Left lung (tissue), 4 donors: ENCODE measurements at regions not wholly inside any gene's neighbourhood (a gene's known extent, or its start where the extent isn't known, plus 50 kb on each side); places are given as distances from the start of the nearest gene placed in this dataset.

Experiments used
- ATAC-seq: fragments of 200-7000 bp; cut with Tn5 transposase; one replicate; pipeline ENCODE4 v1.9.1; 2020; ENCODE audit warnings: moderate library complexity
- DNase-seq, 4 donors: peaks; one replicate each; pipeline ENCODE4 v3.0.0-alpha.2; 2013 to 2020
- H3K27ac ChIP-seq, 2 donors: fragments of 200-600 bp; sonication (generic) in 1 of 2; one replicate each; pipeline versions ENCODE4 v1.5.0 to v1.8.0; 2020 to 2021
- H3K27me3 ChIP-seq, 2 donors: fragments of 200-600 bp; sonication (generic) in 1 of 2; one replicate each; pipeline versions ENCODE4 v1.5.0 to v1.8.0; 2020 to 2021
- H3K36me3 ChIP-seq, 2 donors: fragments of 200-600 bp; sonication (generic) in 1 of 2; one replicate each; pipeline versions ENCODE4 v1.5.0 to v1.8.0; 2020 to 2021
- H3K4me1 ChIP-seq, 2 donors: fragments of 200-600 bp; one replicate each; pipeline ENCODE4 v1.8.0; 2021
- H3K4me3 ChIP-seq, 2 donors: fragments of 200-600 bp; sonication (generic) in 1 of 2; one replicate each; pipeline versions ENCODE4 v1.5.0 to v1.8.0; 2020 to 2021; ENCODE audit warnings: mild to moderate bottlenecking in 1 of 2
- H3K9me3 ChIP-seq, 2 donors: fragments of 200-600 bp; sonication (generic) in 1 of 2; one replicate each; pipeline versions ENCODE4 v1.5.0 to v1.8.0; 2020 to 2021
- CTCF ChIP-seq, 2 donors: fragments of 200-600 bp; sonication (generic) in 1 of 2; IDR thresholded peaks; one replicate each; pipeline versions ENCODE4 v1.5.0 to v1.8.0; 2021; ENCODE audit warnings: antibody characterized with exemption in 2 of 2
- intact Hi-C, 2 donors: fragments of 100-400 bp; cut with DNase I; formaldehyde crosslinking; loops; one replicate each; pipeline versions ENCODE4 v1.11.2 to v1.14.2; 2022
- donor health status: DM: no; HTN: yes; CAD: no.
- donor health status: DM: no; HTN: no; CAD: no.

GRCh38 chr1:105210747-105211146 is 1461.0 kb downstream of the AMY1C start:
- Histone ChIP-seq H3K27me3 (no peaks in the 10 kb centered on the region), H3K4me1 (no peaks in the 10 kb centered on the region), H3K27ac (no peak overlapping the region), H3K9me3 (peaks cover 0 to 12% of the 10 kb centered on the region in 2 donors), H3K4me3 (no peak overlapping the region), H3K36me3 (no peaks in the 10 kb centered on the region)
- no peak for TF ChIP-seq CTCF (IDR thresholded peaks at IDR 0.05)
- ATAC-seq (no peak), DNase-seq (no peak)
- intact Hi-C loops: no loop called here

- no peaks in the 10 kb centered on the region for H3K36me3 ChIP-seq
- H3K27me3 ChIP-seq: no peaks in the 10 kb centered on the region
- no peak overlapping the region for H3K4me3 ChIP-seq
- intact Hi-C loops: no loop called here
- H3K27ac ChIP-seq: no peak overlapping the region
- ATAC-seq (no peak), DNase-seq (no peak)
- no peaks in the 10 kb centered on the region for H3K4me1 ChIP-seq
- peaks cover 0 to 17% of the 10 kb centered on the region in 2 donors for H3K9me3 ChIP-seq
- TF ChIP-seq CTCF (IDR thresholded peaks at IDR 0.05): no peak
Measured at GRCh38 chr1:105231378-105231777, 1481.7 kb downstream of the AMY1C start.

- TF ChIP-seq CTCF (IDR thresholded peaks at IDR 0.05): no peak
- DNase-seq: no peak
- no peaks in the 10 kb centered on the region for H3K27me3 ChIP-seq
- ATAC-seq: no peak
- no peaks in the 10 kb centered on the region for H3K36me3 ChIP-seq
- H3K4me1 ChIP-seq: no peaks in the 10 kb centered on the region
- H3K9me3 ChIP-seq: peaks cover 0 to 4% of the 10 kb centered on the region in 2 donors
- H3K4me3 ChIP-seq: no peak overlapping the region
- H3K27ac ChIP-seq: no peak overlapping the region
- intact Hi-C loops: no loop called here
Measured at GRCh38 chr1:105243411-105243810, 1493.7 kb downstream of the AMY1C start.

DNA sequence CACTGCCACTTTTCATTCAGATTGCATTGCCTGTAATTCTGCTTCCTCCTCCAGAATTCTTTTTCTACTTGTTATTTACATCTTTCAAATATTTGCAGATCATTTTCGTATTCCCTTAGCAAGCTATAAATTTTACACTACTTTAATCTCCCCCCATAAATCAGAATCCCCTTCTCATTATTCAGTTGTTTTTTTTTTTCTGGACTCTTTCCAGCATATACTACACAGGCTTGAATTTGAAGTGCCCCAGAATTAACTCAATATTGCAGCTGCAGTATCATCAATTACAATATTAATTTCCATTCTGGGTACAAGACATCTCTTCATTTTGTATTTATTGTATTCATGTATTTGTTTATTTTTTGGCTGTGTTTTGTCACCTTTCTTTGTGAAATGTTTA is 1494.3 kb downstream of the AMY1C start:
- Histone ChIP-seq H3K27me3 (no peaks in the 10 kb centered on the region), H3K4me1 (no peaks in the 10 kb centered on the region)
- intact Hi-C loops: no loop called here

DNA sequence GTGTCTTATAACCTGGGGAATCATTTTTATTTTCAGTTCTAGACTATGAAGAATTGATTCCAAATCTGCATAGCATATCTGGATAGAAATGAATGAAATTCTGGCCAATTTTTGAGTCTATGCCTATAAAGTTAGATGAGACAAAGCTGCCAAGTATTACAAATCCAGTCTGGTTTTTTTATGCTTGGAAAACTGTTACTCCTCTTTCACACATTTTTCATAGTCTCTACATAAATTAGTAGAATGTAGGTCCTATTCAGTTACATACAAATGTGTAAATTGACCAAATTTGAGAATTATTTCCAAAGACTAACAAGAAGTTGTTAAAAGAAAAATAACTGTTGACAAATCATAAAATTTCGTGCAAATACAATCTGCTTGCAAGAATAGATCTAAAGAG is 1505.2 kb downstream of the AMY1C start:
- no peak for DNase-seq
- Histone ChIP-seq H3K4me3 (no peak overlapping the region), H3K36me3 (no peaks in the 10 kb centered on the region), H3K27ac (no peak overlapping the region), H3K4me1 (no peaks in the 10 kb centered on the region), H3K9me3 (no peaks in the 10 kb centered on the region), H3K27me3 (no peaks in the 10 kb centered on the region)
- no peak for TF ChIP-seq CTCF (IDR thresholded peaks at IDR 0.05)
- intact Hi-C loops: no loop called here
- no peak for ATAC-seq

More for the DNA sequence above, 1494.3 kb downstream of the AMY1C start:
- H3K4me3 ChIP-seq: no peak overlapping the region
- DNase-seq (no peak), ATAC-seq (no peak)
- H3K36me3 ChIP-seq: no peaks in the 10 kb centered on the region
- H3K9me3 ChIP-seq: peaks cover 0 to 4% of the 10 kb centered on the region in 2 donors
- no peak for TF ChIP-seq CTCF (IDR thresholded peaks at IDR 0.05)
- H3K27ac ChIP-seq: no peak overlapping the region
